ENCODE measurements at regions not wholly inside any gene's neighbourhood (a gene's known extent, or its start where the extent isn't known, plus 50 kb on each side); places are given as distances from the start of the nearest gene placed in this dataset.

GRCh38 chr15:61798631-61799030 is 261.6 kb downstream of the VPS13C start:
- no peak for DNase-seq (ENCODE audit: low read depth)

GRCh38 chr15:61796056-61796455 is 264.2 kb downstream of the VPS13C start:
- DNase-seq (ENCODE audit: low read depth) = no peak

GRCh38 chr15:61794881-61795280 is 265.4 kb downstream of the VPS13C start:
- DNase-seq (ENCODE audit: low read depth) = no peak

- no peak for DNase-seq (ENCODE audit: low read depth)
These were observed 266.0 kb downstream of the VPS13C start for GRCh38 chr15:61794276-61794675.

- no peak for DNase-seq (ENCODE audit: low read depth)
These were observed 275.5 kb downstream of the VPS13C start for GRCh38 chr15:61784734-61785133.

- no peak for DNase-seq (ENCODE audit: low read depth)
These were observed 279.8 kb downstream of the VPS13C start for GRCh38 chr15:61780278-61780980.

- DNase-seq (ENCODE audit: low read depth) = no peak
These were observed 282.6 kb downstream of the VPS13C start for GRCh38 chr15:61777689-61778088.

- no peak for DNase-seq (ENCODE audit: low read depth)
These were observed 290.7 kb downstream of the VPS13C start for GRCh38 chr15:61769557-61769956.

- DNase-seq (ENCODE audit: low read depth) = no peak
These were observed 292.1 kb downstream of the VPS13C start for GRCh38 chr15:61768131-61768530.

- DNase-seq (ENCODE audit: low read depth) = no peak
These were observed 295.3 kb downstream of the VPS13C start for GRCh38 chr15:61764981-61765380.

GRCh38 chr15:61764141-61764540 is 296.1 kb downstream of the VPS13C start:
- DNase-seq (ENCODE audit: low read depth) = no peak

- no peak for DNase-seq (ENCODE audit: low read depth)
These were observed 297.6 kb downstream of the VPS13C start for GRCh38 chr15:61762676-61763075.

- DNase-seq (ENCODE audit: low read depth) = no peak
These were observed 300.6 kb downstream of the VPS13C start for GRCh38 chr15:61759639-61760038.

GRCh38 chr15:61756071-61756820 is 304.0 kb downstream of the VPS13C start:
- no peak for DNase-seq (ENCODE audit: low read depth)

GRCh38 chr15:61755467-61755866 is 304.8 kb downstream of the VPS13C start:
- no peak for DNase-seq (ENCODE audit: low read depth)

GRCh38 chr15:61753018-61753710 is 307.1 kb downstream of the VPS13C start:
- no peak for DNase-seq (ENCODE audit: low read depth)

GRCh38 chr15:61752001-61752400 is 308.2 kb downstream of the VPS13C start:
- no peak for DNase-seq (ENCODE audit: low read depth)

- no peak for DNase-seq (ENCODE audit: low read depth)
These were observed 309.8 kb downstream of the VPS13C start for GRCh38 chr15:61750271-61751084.

GRCh38 chr15:61749169-61749568 is 311.1 kb downstream of the VPS13C start:
- no peak for DNase-seq (ENCODE audit: low read depth)

- no peak for DNase-seq (ENCODE audit: low read depth)
These were observed 311.7 kb downstream of the VPS13C start for GRCh38 chr15:61748529-61748928.

- DNase-seq (ENCODE audit: low read depth) = no peak
These were observed 313.7 kb downstream of the VPS13C start for GRCh38 chr15:61746589-61746988.
